22Rv1 (cell line): ENCODE measurements at regions not wholly inside any gene's neighbourhood (a gene's known extent, or its start where the extent isn't known, plus 50 kb on each side); places are given as distances from the start of the nearest gene placed in this dataset.

ENCODE experiments used
- CTCF ChIP-seq: fragments of 450-650 bp; IDR thresholded peaks from 2 replicates; pipeline ENCODE4 v1.5.1; 2017; ENCODE audit warnings: mild to moderate bottlenecking
- ZFX ChIP-seq: fragments of 450-650 bp; IDR thresholded peaks from 2 replicates; pipeline ENCODE4 v1.6.1; 2017; ENCODE audit warnings: antibody characterized with exemption, borderline replicate concordance

GRCh38 chr3:14280326-14280725 is 101.7 kb downstream of the LSM3 start:
- TF ChIP-seq CTCF: no peak
- TF ChIP-seq ZFX: no peak
